ENCODE measurements at regions not wholly inside any gene's neighbourhood (a gene's known extent, or its start where the extent isn't known, plus 50 kb on each side); places are given as distances from the start of the nearest gene placed in this dataset.
"Not testable (repeated sequence)": the region's sequence is repeated elsewhere in the genome, so short reads cannot be mapped to it uniquely, and the experiment has no call there.

- peak; percentile 96 for DNase-seq (ENCODE audit: insufficient read length, low spot score, missing footprints)
- Histone ChIP-seq H3K27ac (ENCODE audit: low read depth, low read length) (peak overlapping the region; percentile 58), H3K4me2 (ENCODE audit: insufficient read depth, low read length) (peak overlapping the region; percentile 20), H3K4me3 (ENCODE audit: insufficient read depth, low read length) (no peak overlapping the region), H4K20me1 (ENCODE audit: insufficient read depth, low read length) (no peaks in the 10 kb centered on the region), H3K9me3 (ENCODE audit: low read depth, low read length) (no peaks in the 10 kb centered on the region), H3K79me2 (ENCODE audit: insufficient read depth, low read length) (no peaks in the 10 kb centered on the region), H2AFZ (ENCODE audit: low read length) (no peak overlapping the region), H3K36me3 (ENCODE audit: insufficient read depth, low read length) (no peaks in the 10 kb centered on the region), H3K27me3 (ENCODE audit: insufficient read depth, low read length) (no peaks in the 10 kb centered on the region), H3K4me1 (ENCODE audit: insufficient read depth, low read length) (peaks cover 39% of the 10 kb centered on the region)
- no peak for TF ChIP-seq CTCF (IDR thresholded peaks at IDR 0.05; ENCODE audit: extremely low read depth, low read depth, low read length)
Observed at GRCh38 chr7:55308186-55308929, 56.8 kb upstream of the LANCL2 start.

GRCh38 chr7:55309040-55309991 lies 55.8 kb upstream of the LANCL2 start:
- Histone ChIP-seq H3K9me3 (ENCODE audit: low read depth, low read length) (no peaks in the 10 kb centered on the region), H2AFZ (ENCODE audit: low read length) (no peak overlapping the region), H3K4me2 (ENCODE audit: insufficient read depth, low read length) (no peak overlapping the region), H4K20me1 (ENCODE audit: insufficient read depth, low read length) (no peaks in the 10 kb centered on the region), H3K27ac (ENCODE audit: low read depth, low read length) (peak overlapping the region; percentile 58), H3K27me3 (ENCODE audit: insufficient read depth, low read length) (no peaks in the 10 kb centered on the region), H3K79me2 (ENCODE audit: insufficient read depth, low read length) (no peaks in the 10 kb centered on the region), H3K4me3 (ENCODE audit: insufficient read depth, low read length) (no peak overlapping the region), H3K36me3 (ENCODE audit: insufficient read depth, low read length) (no peaks in the 10 kb centered on the region), H3K4me1 (ENCODE audit: insufficient read depth, low read length) (peaks cover 36% of the 10 kb centered on the region)
- no peak for TF ChIP-seq CTCF (IDR thresholded peaks at IDR 0.05; ENCODE audit: extremely low read depth, low read depth, low read length)
- peak; percentile 76 for DNase-seq (ENCODE audit: insufficient read length, low spot score, missing footprints)

GRCh38 chr7:55310287-55311025 lies 54.7 kb upstream of the LANCL2 start:
- Histone ChIP-seq H3K36me3 (ENCODE audit: insufficient read depth, low read length) (no peaks in the 10 kb centered on the region), H3K9me3 (ENCODE audit: low read depth, low read length) (no peaks in the 10 kb centered on the region), H3K4me3 (ENCODE audit: insufficient read depth, low read length) (no peak overlapping the region), H4K20me1 (ENCODE audit: insufficient read depth, low read length) (no peaks in the 10 kb centered on the region), H3K79me2 (ENCODE audit: insufficient read depth, low read length) (no peaks in the 10 kb centered on the region), H2AFZ (ENCODE audit: low read length) (no peak overlapping the region), H3K4me1 (ENCODE audit: insufficient read depth, low read length) (peaks cover 32% of the 10 kb centered on the region), H3K27me3 (ENCODE audit: insufficient read depth, low read length) (peaks cover 4% of the 10 kb centered on the region), H3K4me2 (ENCODE audit: insufficient read depth, low read length) (no peak overlapping the region), H3K27ac (ENCODE audit: low read depth, low read length) (no peak overlapping the region)
- TF ChIP-seq CTCF (IDR thresholded peaks at IDR 0.05; ENCODE audit: extremely low read depth, low read depth, low read length): no peak
- DNase-seq (ENCODE audit: insufficient read length, low spot score, missing footprints): no peak

GRCh38 chr7:55311892-55312291 lies 53.2 kb upstream of the LANCL2 start:
- H3K4me1 ChIP-seq (ENCODE audit: insufficient read depth, low read length): peaks cover 22% of the 10 kb centered on the region
- not testable (repeated sequence) for H3K4me3 ChIP-seq (ENCODE audit: insufficient read depth, low read length); H4K20me1 ChIP-seq (ENCODE audit: insufficient read depth, low read length); H3K27ac ChIP-seq (ENCODE audit: low read depth, low read length); H3K79me2 ChIP-seq (ENCODE audit: insufficient read depth, low read length); DNase-seq (ENCODE audit: insufficient read length, low spot score, missing footprints); H3K27me3 ChIP-seq (ENCODE audit: insufficient read depth, low read length); H3K4me2 ChIP-seq (ENCODE audit: insufficient read depth, low read length); H3K36me3 ChIP-seq (ENCODE audit: insufficient read depth, low read length); H2AFZ ChIP-seq (ENCODE audit: low read length); H3K9me3 ChIP-seq (ENCODE audit: low read depth, low read length)

- not testable (repeated sequence) for H3K4me1 ChIP-seq (ENCODE audit: insufficient read depth, low read length); H2AFZ ChIP-seq (ENCODE audit: low read length); H3K27me3 ChIP-seq (ENCODE audit: insufficient read depth, low read length); H3K36me3 ChIP-seq (ENCODE audit: insufficient read depth, low read length); H4K20me1 ChIP-seq (ENCODE audit: insufficient read depth, low read length); H3K9me3 ChIP-seq (ENCODE audit: low read depth, low read length); H3K79me2 ChIP-seq (ENCODE audit: insufficient read depth, low read length); H3K4me2 ChIP-seq (ENCODE audit: insufficient read depth, low read length); H3K4me3 ChIP-seq (ENCODE audit: insufficient read depth, low read length); H3K27ac ChIP-seq (ENCODE audit: low read depth, low read length); DNase-seq (ENCODE audit: insufficient read length, low spot score, missing footprints)
Observed at GRCh38 chr7:55313671-55314070, 51.5 kb upstream of the LANCL2 start.

Data from osteoblast (primary cell).